Vagina (tissue), 2 donors: ENCODE measurements at regions not wholly inside any gene's neighbourhood (a gene's known extent, or its start where the extent isn't known, plus 50 kb on each side); places are given as distances from the start of the nearest gene placed in this dataset.

ENCODE experiments used
- DNase-seq, 2 donors: peaks; one replicate each; pipeline ENCODE4 v3.0.0-alpha.2; 2017; ENCODE audit errors: extremely low spot score in 2 of 2
- H3K27ac ChIP-seq: fragments of 200-600 bp; sonication (generic); one replicate; pipeline ENCODE4 v1.5.1; 2019
- H3K27me3 ChIP-seq: fragments of 200-600 bp; sonication (generic); one replicate; pipeline ENCODE4 v1.5.1; 2019
- H3K36me3 ChIP-seq, 2 donors: fragments of 200-600 bp; sonication (generic); one replicate each; pipeline ENCODE4 v1.5.1; 2017 to 2019
- H3K4me1 ChIP-seq: fragments of 200-600 bp; sonication (generic); one replicate; pipeline ENCODE4 v1.5.1; 2019
- H3K4me3 ChIP-seq, 2 donors: fragments of 200-600 bp; sonication (generic); 1 replicate in 1 of 2; 2 replicates in 1 of 2; pipeline ENCODE4 v1.5.1; 2016 to 2019
- H3K9me3 ChIP-seq: fragments of 200-600 bp; sonication (generic); one replicate; pipeline ENCODE4 v1.5.1; 2019
- POLR2A ChIP-seq, 2 donors: fragments of 450-650 bp; IDR thresholded peaks; one replicate each; pipeline ENCODE4 v1.6.1; 2017; ENCODE audit warnings: antibody characterized with exemption in 2 of 2, mild to moderate bottlenecking in 2 of 2, moderate library complexity in 2 of 2
- POLR2AphosphoS5 ChIP-seq, 2 donors: sonication (generic); formaldehyde crosslinking; IDR thresholded peaks; one replicate each; pipeline ENCODE4 v1.9.0; 2017; ENCODE audit warnings: antibody characterized with exemption in 2 of 2, mild to moderate bottlenecking in 2 of 2, low read depth in 1 of 2; ENCODE audit not compliant: insufficient read depth in 1 of 2
- intact Hi-C: fragments of 100-400 bp; cut with DNase I; formaldehyde crosslinking; loops from one replicate; pipeline ENCODE4 v1.15.1; 2023
- TF ChIP-seq, protein P1 (sequence below), 3 experiments: fragments of 450-650 bp in 2 of 3; fragments of 200-600 bp in 1 of 3; sonication (generic) in 1 of 3; IDR thresholded peaks; one replicate each; pipeline ENCODE4 v1.5.1; 2017 to 2019; ENCODE audit warnings: antibody characterized with exemption in 3 of 3, mild to moderate bottlenecking in 2 of 3, moderate library complexity in 2 of 3

DNA sequence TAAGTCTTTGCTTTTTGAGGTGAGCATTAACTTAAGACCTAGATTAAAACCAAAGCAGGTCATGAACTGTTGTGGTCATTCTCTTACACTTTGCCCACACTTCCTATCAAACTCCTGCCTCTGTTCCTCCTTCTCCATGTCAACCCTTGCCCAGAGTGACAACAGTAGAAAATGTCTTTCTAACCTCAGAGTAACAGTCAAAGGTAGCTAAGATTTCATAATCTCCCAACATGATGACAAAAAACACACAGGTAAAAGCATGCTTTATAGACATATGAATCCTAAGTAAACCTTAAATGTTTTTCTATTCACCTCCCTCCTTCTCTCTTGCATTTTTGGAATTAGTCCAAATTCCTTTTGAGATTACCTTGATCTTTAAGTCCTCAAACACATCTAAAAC lies 422.3 kb downstream of the SPATA31D1 start:
- H3K4me1 ChIP-seq: no peaks in the 10 kb centered on the region
- intact Hi-C loops: no loop called here
- H3K27me3 ChIP-seq: no peaks in the 10 kb centered on the region
- H3K36me3 ChIP-seq: no peaks in the 10 kb centered on the region
- no peaks in the 10 kb centered on the region for H3K9me3 ChIP-seq
- H3K27ac ChIP-seq: no peak overlapping the region
- H3K4me3 ChIP-seq: no peak overlapping the region
- no peak for DNase-seq
- TF ChIP-seq, protein P1, sequence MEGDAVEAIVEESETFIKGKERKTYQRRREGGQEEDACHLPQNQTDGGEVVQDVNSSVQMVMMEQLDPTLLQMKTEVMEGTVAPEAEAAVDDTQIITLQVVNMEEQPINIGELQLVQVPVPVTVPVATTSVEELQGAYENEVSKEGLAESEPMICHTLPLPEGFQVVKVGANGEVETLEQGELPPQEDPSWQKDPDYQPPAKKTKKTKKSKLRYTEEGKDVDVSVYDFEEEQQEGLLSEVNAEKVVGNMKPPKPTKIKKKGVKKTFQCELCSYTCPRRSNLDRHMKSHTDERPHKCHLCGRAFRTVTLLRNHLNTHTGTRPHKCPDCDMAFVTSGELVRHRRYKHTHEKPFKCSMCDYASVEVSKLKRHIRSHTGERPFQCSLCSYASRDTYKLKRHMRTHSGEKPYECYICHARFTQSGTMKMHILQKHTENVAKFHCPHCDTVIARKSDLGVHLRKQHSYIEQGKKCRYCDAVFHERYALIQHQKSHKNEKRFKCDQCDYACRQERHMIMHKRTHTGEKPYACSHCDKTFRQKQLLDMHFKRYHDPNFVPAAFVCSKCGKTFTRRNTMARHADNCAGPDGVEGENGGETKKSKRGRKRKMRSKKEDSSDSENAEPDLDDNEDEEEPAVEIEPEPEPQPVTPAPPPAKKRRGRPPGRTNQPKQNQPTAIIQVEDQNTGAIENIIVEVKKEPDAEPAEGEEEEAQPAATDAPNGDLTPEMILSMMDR (IDR thresholded peaks at IDR 0.05): no peak
- TF ChIP-seq POLR2AphosphoS5 (IDR thresholded peaks at IDR 0.05; ENCODE audit: insufficient read depth in 1 of 2, low read depth in 1 of 2) (no peak), POLR2A (IDR thresholded peaks at IDR 0.05) (no peak)

DNA sequence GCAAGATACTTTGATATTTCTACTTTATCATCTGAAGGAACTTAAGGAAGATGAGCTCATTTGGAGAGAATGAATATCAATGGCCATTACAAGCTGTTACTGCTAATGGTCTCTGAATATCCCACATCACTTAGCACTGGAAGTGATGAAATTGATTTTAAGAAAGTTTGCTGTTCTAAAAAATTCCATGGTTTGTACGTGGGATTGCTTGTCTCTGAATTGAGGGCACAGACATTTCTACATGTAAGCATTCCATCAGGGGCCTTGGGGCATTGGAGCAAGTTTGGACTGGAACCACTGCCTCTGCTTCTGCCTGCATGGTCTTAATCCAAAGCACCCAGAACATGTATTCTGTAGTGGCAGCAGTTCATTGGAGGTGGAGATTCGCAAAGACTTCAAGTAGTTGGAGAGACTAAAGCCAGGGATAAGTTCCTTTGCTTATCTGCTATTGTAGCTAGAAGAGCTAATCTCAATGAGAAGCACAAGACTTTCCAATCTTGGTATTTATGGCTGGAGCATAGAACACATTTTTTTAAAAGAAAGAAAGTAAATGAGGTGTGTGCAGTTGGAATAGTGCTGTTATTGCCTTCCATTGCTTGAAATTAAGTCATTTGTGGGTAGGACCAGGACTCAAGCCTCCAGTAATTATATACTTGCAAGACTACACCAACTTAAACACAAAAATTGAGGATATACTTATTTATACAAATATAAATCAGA lies 424.2 kb downstream of the SPATA31D1 start:
- intact Hi-C loops: no loop called here
- H3K27me3 ChIP-seq: no peaks in the 10 kb centered on the region
- H3K27ac ChIP-seq: no peak overlapping the region
- H3K36me3 ChIP-seq: no peaks in the 10 kb centered on the region
- no peaks in the 10 kb centered on the region for H3K9me3 ChIP-seq
- H3K4me3 ChIP-seq: no peak overlapping the region
- TF ChIP-seq, protein P1 (IDR thresholded peaks at IDR 0.05): no peak
- TF ChIP-seq POLR2AphosphoS5 (IDR thresholded peaks at IDR 0.05; ENCODE audit: insufficient read depth in 1 of 2, low read depth in 1 of 2) (no peak), POLR2A (IDR thresholded peaks at IDR 0.05) (no peak)
- DNase-seq: no peak
- no peaks in the 10 kb centered on the region for H3K4me1 ChIP-seq

DNA sequence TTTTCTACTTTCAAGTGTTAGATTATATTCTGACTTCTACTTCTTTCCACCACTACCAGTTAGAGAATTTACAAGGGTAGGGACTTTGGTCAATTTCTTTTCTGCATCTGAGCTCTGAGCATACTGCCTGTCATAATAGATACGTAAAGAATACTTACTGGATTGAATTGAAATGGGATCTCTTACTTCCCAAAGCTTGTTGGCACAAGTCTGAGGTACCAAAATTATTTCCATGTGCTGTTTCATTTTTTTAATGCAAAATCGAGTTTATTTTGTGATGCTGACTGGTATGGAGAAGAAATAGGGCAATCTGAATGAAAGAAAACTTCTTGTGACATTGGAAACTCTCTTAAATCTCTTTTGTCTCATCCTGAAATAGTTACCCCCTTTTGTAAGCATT lies 428.9 kb downstream of the SPATA31D1 start:
- H3K4me3 ChIP-seq: no peak overlapping the region
- intact Hi-C loops: no loop called here
- H3K27me3 ChIP-seq: no peaks in the 10 kb centered on the region
- H3K9me3 ChIP-seq: no peaks in the 10 kb centered on the region
- no peaks in the 10 kb centered on the region for H3K4me1 ChIP-seq
- H3K27ac ChIP-seq: no peak overlapping the region
- no peaks in the 10 kb centered on the region for H3K36me3 ChIP-seq
- DNase-seq: no peak
- TF ChIP-seq POLR2AphosphoS5 (IDR thresholded peaks at IDR 0.05; ENCODE audit: insufficient read depth in 1 of 2, low read depth in 1 of 2): no peak
- TF ChIP-seq, protein P1 (IDR thresholded peaks at IDR 0.05): no peak
- no peak for TF ChIP-seq POLR2A (IDR thresholded peaks at IDR 0.05)

DNA sequence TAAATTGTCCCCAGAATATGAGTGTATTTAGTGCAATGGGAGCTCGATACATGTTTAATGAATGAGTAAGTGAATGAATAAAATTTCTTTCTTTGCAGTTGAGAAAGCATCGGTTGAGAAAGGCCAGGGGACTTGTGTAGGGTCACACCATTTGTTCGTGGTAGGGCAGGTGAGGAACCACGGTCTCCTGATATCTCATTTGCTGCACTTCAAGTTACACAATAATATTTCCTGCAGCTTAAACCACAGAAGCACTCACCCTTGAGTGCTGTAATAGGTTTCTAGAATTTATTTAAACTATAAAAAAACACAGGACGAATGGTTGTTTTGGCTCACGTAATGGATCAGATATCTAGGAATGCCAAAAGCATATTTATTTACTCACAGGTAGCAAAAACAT lies 429.8 kb downstream of the SPATA31D1 start:
- H3K27me3 ChIP-seq: no peaks in the 10 kb centered on the region
- no peaks in the 10 kb centered on the region for H3K9me3 ChIP-seq

More for the DNA sequence above, 429.8 kb downstream of the SPATA31D1 start:
- no peaks in the 10 kb centered on the region for H3K36me3 ChIP-seq
- H3K4me3 ChIP-seq: no peak overlapping the region
- intact Hi-C loops: no loop called here
- no peak overlapping the region for H3K27ac ChIP-seq
- H3K4me1 ChIP-seq: no peaks in the 10 kb centered on the region
- TF ChIP-seq POLR2AphosphoS5 (IDR thresholded peaks at IDR 0.05; ENCODE audit: insufficient read depth in 1 of 2, low read depth in 1 of 2) (no peak), POLR2A (IDR thresholded peaks at IDR 0.05) (no peak)
- TF ChIP-seq, protein P1 (IDR thresholded peaks at IDR 0.05): no peak
- no peak for DNase-seq
